Urothelium cell line (cell line): ENCODE measurements at regions not wholly inside any gene's neighbourhood (a gene's known extent, or its start where the extent isn't known, plus 50 kb on each side); places are given as distances from the start of the nearest gene placed in this dataset.

Experiments used
- DNase-seq: peaks from one replicate; pipeline ENCODE4 v3.0.0; 2011; ENCODE audit warnings: low spot score, mixed read lengths
- FAIRE-seq: peaks from 2 replicates; lab custom pipeline; 2011; peaks lifted over from hg19 to GRCh38; lab: Jason Lieb, UNC

DNA sequence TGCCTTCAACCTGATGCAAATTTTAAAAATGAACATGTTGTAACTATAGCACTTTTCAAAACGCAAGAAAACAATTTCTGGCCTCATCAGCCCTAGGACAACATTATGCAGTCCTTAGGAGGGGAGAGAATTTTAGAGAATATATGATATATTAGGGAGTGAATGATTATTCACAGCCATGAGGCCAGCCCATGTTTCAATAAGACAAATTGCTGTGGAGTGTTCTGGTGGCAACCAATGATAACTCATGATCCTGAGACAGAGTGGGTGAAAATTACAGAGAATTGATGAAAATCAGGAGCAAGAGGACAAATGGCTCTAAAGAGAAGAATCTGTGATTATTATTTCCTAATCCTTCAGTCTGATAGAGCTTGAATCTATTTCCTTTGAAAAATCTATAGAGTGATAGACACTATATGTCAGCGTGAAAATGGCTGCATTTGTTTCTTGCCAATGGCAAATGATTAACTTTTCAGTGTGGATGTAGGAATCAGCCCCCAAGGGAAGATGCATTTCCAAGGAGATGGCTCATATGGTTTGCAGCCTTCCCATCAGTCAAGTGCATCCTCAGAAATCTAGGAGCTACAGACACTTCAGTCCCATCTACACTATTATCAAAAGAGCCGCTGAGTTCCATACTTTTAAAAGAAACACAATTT, 761.0 kb upstream of the ARRDC4 start:
- FAIRE-seq (no peak), DNase-seq (no peak)

DNA sequence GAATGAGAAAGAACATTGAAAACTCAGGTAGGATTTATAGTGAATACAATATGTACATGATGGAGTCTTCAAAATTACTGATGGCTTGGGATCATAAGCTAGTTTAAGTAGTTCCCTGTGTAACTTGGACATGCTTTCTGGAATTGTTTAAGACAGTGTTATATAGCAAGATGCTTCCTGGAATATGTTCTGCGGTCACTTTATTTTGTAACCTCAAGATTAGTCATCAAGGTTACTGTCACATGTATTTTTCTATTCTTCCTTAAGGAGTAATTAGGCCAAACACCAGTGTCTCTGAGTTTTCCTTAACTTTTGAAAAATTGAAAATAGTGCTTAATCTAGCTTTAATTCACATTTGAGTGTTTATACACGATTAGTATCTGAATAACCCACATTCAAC, 760.3 kb upstream of the ARRDC4 start:
- FAIRE-seq = no peak
- DNase-seq = peak; percentile 15

DNA sequence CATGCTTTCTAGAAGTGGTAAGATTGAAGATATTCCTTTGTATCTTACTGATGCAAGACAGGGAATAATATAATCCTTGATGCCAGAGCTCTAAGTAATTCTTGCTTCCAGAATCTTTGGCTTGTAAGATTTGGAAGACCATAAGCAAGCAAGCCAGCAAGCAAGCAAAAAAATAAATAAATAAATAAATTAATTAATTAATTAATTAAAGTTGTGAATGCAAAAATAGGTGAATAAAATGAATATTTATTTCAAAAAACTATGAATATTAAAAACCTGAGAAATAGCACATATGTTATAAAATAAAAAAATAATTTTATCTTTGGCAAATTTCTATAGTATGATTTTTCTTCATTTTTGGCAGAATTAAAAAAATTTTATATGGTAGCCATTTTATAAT, 750.2 kb upstream of the ARRDC4 start:
- no peak for FAIRE-seq
- no peak for DNase-seq

GRCh38 chr15:97215629-97216028, 744.9 kb upstream of the ARRDC4 start:
- FAIRE-seq (no peak), DNase-seq (no peak)

DNA sequence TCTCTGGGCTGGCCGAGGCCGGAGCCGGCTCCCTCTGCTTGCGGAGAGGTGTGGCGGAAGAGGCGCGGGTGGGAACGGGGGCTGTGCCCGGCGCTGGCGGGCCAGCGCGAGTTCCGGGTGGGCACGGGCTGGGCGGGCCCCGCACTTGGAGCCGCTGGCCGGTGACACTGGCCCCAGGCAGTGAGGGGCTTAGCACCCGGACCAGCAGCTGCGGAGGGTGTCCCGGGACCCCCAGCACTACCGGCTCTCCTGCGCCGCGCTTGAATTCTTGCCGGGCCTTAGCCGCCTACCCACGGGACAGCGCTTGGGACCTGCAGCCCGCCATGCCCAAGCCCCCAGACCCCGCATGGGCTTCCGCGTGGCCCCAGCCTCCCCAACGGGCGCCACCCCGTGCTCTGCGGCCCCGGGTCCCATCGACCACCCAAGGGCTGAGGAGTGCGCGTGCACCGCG, 736.3 kb upstream of the ARRDC4 start:
- no peak for FAIRE-seq

DNA sequence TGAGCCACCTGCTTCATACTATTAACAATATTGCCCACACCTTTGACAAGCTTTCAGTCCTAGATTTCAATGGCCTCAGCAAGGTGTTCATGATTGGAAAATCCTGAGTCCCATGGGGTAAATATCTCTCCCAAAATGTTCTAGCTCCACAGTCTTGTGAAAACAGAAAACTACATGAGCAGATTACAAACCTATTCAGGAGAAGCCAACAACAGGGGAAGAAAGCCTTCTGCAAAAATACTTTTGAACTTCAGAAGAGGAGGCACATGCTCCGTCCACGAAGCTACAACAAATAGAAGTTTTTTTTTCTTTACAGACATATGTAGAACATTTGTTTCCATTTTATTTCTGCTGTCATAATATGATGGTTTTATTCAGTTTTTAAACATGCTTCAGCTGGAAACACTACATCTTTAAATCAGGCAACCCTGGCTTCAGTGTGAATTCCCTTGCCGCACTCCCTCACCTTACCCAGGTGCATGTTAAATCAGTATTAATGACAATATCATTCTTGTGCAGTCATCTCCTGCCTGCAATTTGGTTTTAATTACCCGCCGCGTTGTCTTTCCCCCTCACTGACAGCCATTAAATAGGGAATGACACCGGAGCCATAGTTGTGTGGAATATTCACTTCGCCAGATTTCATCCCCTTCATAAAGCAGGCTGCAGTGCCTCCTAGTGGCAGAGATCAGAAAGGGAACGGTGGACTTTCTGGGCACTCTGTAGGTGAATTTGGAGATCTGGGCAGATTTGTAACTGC, 725.5 kb upstream of the ARRDC4 start:
- no peak for FAIRE-seq
- peak; percentile 73 for DNase-seq

More for the DNA sequence above, 736.3 kb upstream of the ARRDC4 start:
- DNase-seq = no peak

DNA sequence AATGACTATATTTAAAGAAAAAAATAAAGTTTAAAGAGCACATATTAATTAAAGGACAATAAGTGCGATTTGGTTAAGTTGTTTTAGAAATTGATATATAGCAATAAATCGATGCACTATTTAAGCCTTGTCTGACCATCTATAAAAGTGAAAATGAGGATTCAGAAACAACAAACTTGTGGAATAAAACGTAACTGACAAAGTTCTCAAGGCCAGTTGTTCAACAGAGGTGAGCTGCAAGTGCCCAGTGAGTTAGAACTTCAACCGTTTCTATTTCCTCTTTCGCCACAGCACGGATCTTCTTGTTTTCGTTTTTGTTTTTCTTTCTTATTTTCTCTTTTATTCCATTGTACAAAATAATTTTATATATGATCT, 724.9 kb upstream of the ARRDC4 start:
- FAIRE-seq (no peak), DNase-seq (no peak)

GRCh38 chr15:97236140-97236539, 724.4 kb upstream of the ARRDC4 start:
- FAIRE-seq = no peak

DNA sequence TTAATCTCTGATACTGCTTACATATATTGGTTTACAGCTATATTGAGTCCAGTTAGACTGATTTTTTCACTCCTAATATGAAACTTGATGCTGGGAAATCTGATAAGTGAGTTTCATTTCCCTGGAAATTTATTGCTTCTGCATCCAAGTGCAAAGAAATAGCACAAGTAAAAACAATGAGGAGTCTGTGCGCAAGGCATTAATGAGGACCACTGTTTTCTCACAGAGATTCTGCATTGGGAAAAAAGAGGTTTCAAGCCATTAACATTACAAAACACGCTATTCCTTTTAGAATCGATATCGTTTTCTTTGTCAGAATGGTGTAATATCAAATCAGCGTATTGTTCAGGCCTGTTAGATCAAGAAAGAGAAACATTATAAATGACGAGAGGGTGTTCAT, 723.3 kb upstream of the ARRDC4 start:
- no peak for FAIRE-seq
- DNase-seq = no peak

More at GRCh38 chr15:97236140-97236539, 724.4 kb upstream of the ARRDC4 start:
- DNase-seq = no peak

GRCh38 chr15:97248376-97248775, 712.1 kb upstream of the ARRDC4 start:
- FAIRE-seq = no peak
- DNase-seq = no peak

GRCh38 chr15:97259943-97260342, 700.6 kb upstream of the ARRDC4 start:
- DNase-seq (no peak), FAIRE-seq (no peak)

- DNase-seq (no peak), FAIRE-seq (no peak)
Observed at GRCh38 chr15:97301166-97301565, 659.3 kb upstream of the ARRDC4 start.

DNA sequence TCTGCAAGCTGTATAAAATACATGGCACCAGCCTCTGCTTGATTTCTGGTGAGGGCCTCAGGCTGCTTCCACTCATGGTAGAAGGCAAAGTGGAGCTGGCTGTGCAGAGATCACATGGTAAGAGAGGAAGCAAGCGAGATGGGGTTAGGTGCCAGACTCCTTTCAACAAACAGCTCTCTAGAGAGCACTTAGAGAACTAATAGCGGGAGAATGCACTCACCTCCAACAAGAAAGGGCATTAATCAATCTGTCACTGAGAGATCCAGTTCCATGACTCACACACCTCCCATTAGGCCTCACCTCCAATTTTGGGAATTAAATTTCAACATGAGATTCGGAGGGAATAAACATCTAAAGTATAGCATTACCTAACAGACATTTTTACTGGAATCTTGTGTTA, 644.1 kb upstream of the ARRDC4 start:
- FAIRE-seq (no peak), DNase-seq (peak; percentile 9)

GRCh38 chr15:97317163-97317562, 643.3 kb upstream of the ARRDC4 start:
- FAIRE-seq = no peak
- DNase-seq = no peak

- no peak for FAIRE-seq
Observed at GRCh38 chr15:97319291-97319690, 641.2 kb upstream of the ARRDC4 start.

DNA sequence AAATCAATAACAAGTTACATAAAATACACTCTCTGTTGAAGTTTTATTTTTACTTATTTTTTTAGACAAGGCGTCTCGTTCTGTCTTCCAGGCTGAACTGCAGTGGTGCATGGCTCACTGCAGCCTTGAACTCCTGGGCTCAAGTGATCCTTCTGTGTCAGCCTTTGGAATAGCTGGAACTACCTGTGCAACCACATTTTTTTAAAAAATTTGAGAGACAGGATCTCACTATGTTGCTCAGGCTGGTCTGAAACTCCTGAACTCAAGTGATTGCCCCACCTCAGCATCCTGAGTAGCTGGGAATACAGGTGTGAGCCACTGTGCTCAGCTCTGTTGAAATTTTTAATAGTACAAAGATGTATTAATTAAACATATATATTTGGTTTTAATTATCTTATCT, 614.3 kb upstream of the ARRDC4 start:
- DNase-seq = no peak
- FAIRE-seq = no peak

More at GRCh38 chr15:97319291-97319690, 641.2 kb upstream of the ARRDC4 start:
- DNase-seq = no peak

DNA sequence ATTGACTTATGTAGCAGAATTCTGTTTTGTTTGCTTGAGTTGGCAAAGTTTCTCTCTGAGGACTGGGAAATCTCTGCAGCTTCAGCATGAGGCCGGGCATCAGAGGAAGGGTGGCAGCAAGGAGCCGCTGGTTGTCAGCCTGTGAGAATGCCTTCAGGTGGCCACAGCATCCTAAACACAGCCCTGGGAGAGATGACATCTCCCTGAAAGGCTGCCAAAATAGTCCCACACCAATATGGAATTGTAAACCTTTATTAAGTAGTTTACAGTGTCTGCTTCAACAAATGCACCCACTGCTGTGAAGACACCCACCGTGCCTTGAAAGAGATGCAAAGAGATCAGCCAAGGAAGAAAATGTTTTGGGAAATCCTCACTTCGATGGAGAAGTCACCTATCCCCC, 609.7 kb upstream of the ARRDC4 start:
- FAIRE-seq (no peak), DNase-seq (no peak)

DNA sequence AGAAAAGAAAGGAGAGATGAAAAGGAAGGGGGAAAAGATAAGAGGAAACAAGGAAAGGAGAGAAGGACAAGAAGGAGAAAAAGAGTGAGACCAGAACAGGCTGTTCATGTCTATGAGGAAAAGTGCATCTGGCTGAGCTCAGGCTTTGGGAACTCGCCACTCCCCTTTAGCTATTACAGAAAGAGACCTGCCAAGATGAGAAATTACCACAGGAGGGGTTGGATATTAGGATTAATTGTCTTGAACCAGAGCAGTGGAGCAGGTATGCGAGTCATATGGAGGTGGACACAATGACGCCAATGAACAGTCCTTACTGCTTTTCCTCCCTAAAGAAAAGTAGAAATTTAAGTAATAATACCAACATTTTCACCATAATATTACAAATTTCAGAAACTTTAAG, 577.0 kb upstream of the ARRDC4 start:
- FAIRE-seq (no peak), DNase-seq (no peak)

DNA sequence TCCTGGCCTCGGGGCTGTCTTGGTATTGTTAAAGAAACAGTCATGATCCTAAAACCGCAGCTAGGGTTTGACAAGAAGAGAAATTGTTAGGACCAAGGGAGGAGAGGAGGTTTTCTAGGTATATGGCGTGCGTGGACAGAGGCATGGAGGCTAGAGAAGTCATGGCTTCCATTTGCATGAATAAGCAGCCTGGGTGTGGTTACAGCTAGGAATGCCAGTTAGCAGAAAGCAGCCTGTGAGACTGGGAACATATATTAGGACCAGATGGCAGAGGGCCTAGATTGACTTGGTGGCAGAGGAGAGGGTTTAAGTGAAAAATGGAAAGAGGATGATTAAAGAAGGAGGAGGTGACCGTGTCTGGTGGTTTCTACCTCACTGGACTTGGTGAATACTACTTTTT, 573.6 kb upstream of the ARRDC4 start:
- DNase-seq (no peak), FAIRE-seq (no peak)

DNA sequence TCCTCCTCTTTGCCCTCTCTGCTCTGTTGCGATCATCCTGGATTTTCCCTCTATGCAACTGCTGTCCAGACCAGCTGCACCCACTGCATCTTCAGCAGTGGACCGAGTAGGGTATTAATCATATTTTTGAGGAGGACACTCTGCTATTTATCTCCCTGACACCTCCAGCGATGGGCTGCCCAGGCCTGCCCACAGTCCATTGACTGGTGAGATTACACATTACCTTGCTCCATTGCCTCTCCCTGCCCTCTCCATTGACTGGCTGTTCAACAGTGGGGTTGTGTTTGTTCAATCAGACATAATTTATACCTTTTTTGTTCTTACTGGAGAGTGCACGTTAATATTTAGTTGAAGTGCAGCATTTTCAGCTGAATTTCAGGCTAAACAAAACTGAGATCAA, 559.3 kb upstream of the ARRDC4 start:
- DNase-seq (no peak), FAIRE-seq (no peak)

DNA sequence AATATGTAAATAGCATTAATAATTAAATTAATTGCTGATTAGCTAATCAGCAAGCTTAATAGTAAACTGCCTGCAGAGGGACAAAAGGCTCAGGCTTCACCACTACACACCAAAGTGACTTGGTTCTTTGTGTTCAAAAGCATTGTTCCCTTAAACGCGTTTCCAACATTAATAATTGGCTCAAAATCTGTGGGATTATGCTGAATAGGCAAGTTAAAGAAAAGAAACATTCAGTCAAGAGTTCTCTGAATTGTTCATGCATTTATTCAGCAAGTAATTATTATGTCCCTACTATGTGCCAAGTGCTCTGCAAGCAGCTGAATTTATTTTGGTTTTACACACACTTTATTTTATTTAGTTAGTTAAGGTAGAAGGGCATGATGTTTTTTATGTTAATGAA, 558.5 kb upstream of the ARRDC4 start:
- FAIRE-seq = no peak
- no peak for DNase-seq

DNA sequence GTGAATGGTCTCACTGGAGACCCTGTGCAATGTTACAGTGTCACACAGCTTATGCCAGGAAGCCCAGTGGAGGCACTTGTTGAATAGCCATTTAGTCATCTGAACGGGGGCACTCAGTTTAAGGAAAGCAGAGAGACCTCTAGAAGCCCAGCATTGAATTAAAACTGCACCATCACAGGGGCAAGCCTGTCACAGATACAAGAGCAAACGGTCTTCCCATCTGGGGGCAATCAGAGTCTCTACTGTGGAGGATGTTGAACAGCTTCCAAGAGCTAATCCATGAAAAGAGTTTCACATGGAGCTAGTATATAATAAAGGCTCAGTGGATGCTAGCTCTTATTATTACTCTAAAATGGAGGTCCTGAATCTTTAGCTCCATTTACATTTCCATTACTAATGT, 553.7 kb upstream of the ARRDC4 start:
- FAIRE-seq (no peak), DNase-seq (no peak)
